ENCODE measurements at regions not wholly inside any gene's neighbourhood (a gene's known extent, or its start where the extent isn't known, plus 50 kb on each side); places are given as distances from the start of the nearest gene placed in this dataset.

- Histone ChIP-seq H3K79me2 (ENCODE audit: control insufficient read depth, insufficient read depth, low read length) (no peaks in the 10 kb centered on the region), H3K4me1 (ENCODE audit: control insufficient read depth, insufficient read depth, low read length) (no peaks in the 10 kb centered on the region), H3K9me3 (replicated peaks; ENCODE audit: control insufficient read depth, insufficient read depth, low read length) (no peaks in the 10 kb centered on the region), H3K4me2 (ENCODE audit: control insufficient read depth, insufficient read depth) (no peak overlapping the region), H4K20me1 (ENCODE audit: control insufficient read depth, insufficient read depth) (no peaks in the 10 kb centered on the region), H3K9ac (ENCODE audit: control insufficient read depth, insufficient read depth, low read length) (no peak overlapping the region), H2AFZ (ENCODE audit: control insufficient read depth, low read depth, low read length) (no peak overlapping the region), H3K36me3 (ENCODE audit: control insufficient read depth in 2 of 2, insufficient read depth in 2 of 2, low read length in 1 of 2) (no peaks in the 10 kb centered on the region), H3K4me3 (no peak overlapping the region), H3K27me3 (replicated peaks in 1 of 2; ENCODE audit: control insufficient read depth in 2 of 2, insufficient read depth in 2 of 2, low read length in 1 of 2) (no peaks in the 10 kb centered on the region), H3K27ac (ENCODE audit: control insufficient read depth, insufficient read depth) (no peak overlapping the region)
- TF ChIP-seq BCL11A (IDR thresholded peaks at IDR 0.05; ENCODE audit: low read depth, low read length) (no peak), CBX3 (IDR thresholded peaks at IDR 0.05; ENCODE audit: borderline replicate concordance, low read depth) (no peak), REST (IDR thresholded peaks at IDR 0.05; ENCODE audit: low read depth, low read length) (no peak), IRF5 (IDR thresholded peaks at IDR 0.05; ENCODE audit: borderline replicate concordance) (no peak), PBX3 (IDR thresholded peaks at IDR 0.05; ENCODE audit: insufficient replicate concordance, low read depth, low read length) (no peak), JUNB (IDR thresholded peaks at IDR 0.05) (no peak), CHD1 (IDR thresholded peaks at IDR 0.05; ENCODE audit: low read depth, low read length) (no peak), TCF3 (IDR thresholded peaks at IDR 0.05; ENCODE audit: borderline replicate concordance, insufficient read depth, low read depth, low read length) (no peak), TCF7 (IDR thresholded peaks at IDR 0.05; ENCODE audit: borderline replicate concordance) (no peak), E2F4 (IDR thresholded peaks at IDR 0.05; ENCODE audit: low read depth, low read length) (no peak), HDGF (IDR thresholded peaks at IDR 0.05) (no peak), MTA3 (IDR thresholded peaks at IDR 0.05; ENCODE audit: borderline replicate concordance, low read length) (no peak), ASH2L (IDR thresholded peaks at IDR 0.05; ENCODE audit: borderline replicate concordance, low read depth) (no peak), USF1 (IDR thresholded peaks at IDR 0.05; ENCODE audit: borderline replicate concordance, extremely low read length, insufficient read depth, low read depth, low read length) (no peak)
- in situ Hi-C loops (cut with MboI) (no loop called here), intact Hi-C loops (cut with micrococcal nuclease; ENCODE audit: unreplicated experiment) (no loop called here)
- DNase-seq (ENCODE audit: low read depth, low spot score) (no peak), FAIRE-seq (no peak), ATAC-seq (no peak)
- POLR2A ChIA-PET, result no interaction called here
- CTCF ChIA-PET, result no interaction called here
- no TSS peak for BruUV-seq (replicated peaks)
- RAD21 ChIA-PET (ENCODE audit: unreplicated experiment), result no interaction called here
- SMC1A ChIA-PET (ENCODE audit: uncharacterized antibody, unreplicated experiment), result no interaction called here
- whole genome bisulfite sequencing (ENCODE audit: insufficient coverage, insufficient replicate concordance, low lambda C conversion rate, missing lambda C conversion rate), result 0% methylated on average over 1 of the region's 1 CpG
Observed at GRCh38 chr6:102774326-102774725, 1380.8 kb downstream of the GRIK2 start.
